Activated T-cell treated with anti-CD3 and anti-CD28 coated beads for 24 hours (primary cell): ENCODE measurements at regions not wholly inside any gene's neighbourhood (a gene's known extent, or its start where the extent isn't known, plus 50 kb on each side); places are given as distances from the start of the nearest gene placed in this dataset.

ENCODE experiments used
- DNase-seq: peaks from one replicate; pipeline ENCODE4 v3.0.0-alpha.2; 2020; ENCODE audit warnings: low read depth

- DNase-seq = no peak
Observed at GRCh38 chr1:222288053-222288452, 259.9 kb downstream of the HHIPL2 start.

- no peak for DNase-seq
Observed at GRCh38 chr1:222286011-222286410, 261.9 kb downstream of the HHIPL2 start.

GRCh38 chr1:222285526-222285925, 262.4 kb downstream of the HHIPL2 start:
- no peak for DNase-seq

- DNase-seq = no peak
Observed at GRCh38 chr1:222284466-222284865, 263.4 kb downstream of the HHIPL2 start.

GRCh38 chr1:222283147-222283768, 264.6 kb downstream of the HHIPL2 start:
- no peak for DNase-seq

- DNase-seq = no peak
Observed at GRCh38 chr1:222279591-222279990, 268.3 kb downstream of the HHIPL2 start.

- DNase-seq = no peak
Observed at GRCh38 chr1:222278501-222278900, 269.4 kb downstream of the HHIPL2 start.

- no peak for DNase-seq
Observed at GRCh38 chr1:222275729-222276465, 272.0 kb downstream of the HHIPL2 start.

- DNase-seq = no peak
Observed at GRCh38 chr1:222275001-222275728, 272.7 kb downstream of the HHIPL2 start.

- no peak for DNase-seq
Observed at GRCh38 chr1:222266223-222267196, 281.4 kb downstream of the HHIPL2 start.

- no peak for DNase-seq
Observed at GRCh38 chr1:222263791-222264190, 284.1 kb downstream of the HHIPL2 start.

- DNase-seq = no peak
Observed at GRCh38 chr1:222257027-222257426, 290.9 kb downstream of the HHIPL2 start.

GRCh38 chr1:222256058-222256457, 291.8 kb downstream of the HHIPL2 start:
- DNase-seq = no peak

GRCh38 chr1:222252788-222253187, 295.1 kb downstream of the HHIPL2 start:
- no peak for DNase-seq

GRCh38 chr1:222251847-222252246, 296.1 kb downstream of the HHIPL2 start:
- no peak for DNase-seq

GRCh38 chr1:222250376-222250775, 297.5 kb downstream of the HHIPL2 start:
- DNase-seq = no peak

GRCh38 chr1:222247811-222248310, 300.0 kb downstream of the HHIPL2 start:
- DNase-seq = no peak

- no peak for DNase-seq
Observed at GRCh38 chr1:222247081-222247480, 300.8 kb downstream of the HHIPL2 start.

- DNase-seq = no peak
Observed at GRCh38 chr1:222243902-222244301, 304.0 kb downstream of the HHIPL2 start.

GRCh38 chr1:222242492-222242891, 305.4 kb downstream of the HHIPL2 start:
- no peak for DNase-seq

GRCh38 chr1:222241410-222241809, 306.5 kb downstream of the HHIPL2 start:
- no peak for DNase-seq
